GM12878 (cell line): ENCODE measurements at regions not wholly inside any gene's neighbourhood (a gene's known extent, or its start where the extent isn't known, plus 50 kb on each side); places are given as distances from the start of the nearest gene placed in this dataset.

Source experiments
- ATAC-seq: fragments of 200-7000 bp; cut with Tn5 transposase; 3 replicates; pipeline ENCODE4 v1.9.1; 2020; ENCODE audit warnings: mild to moderate bottlenecking, moderate library complexity
- BruUV-seq: library from RNA; stranded (reverse); fragments of 400-500 nt; replicated peaks from 2 replicates; lab custom pipeline; 2021; lab: Mats Ljungman, UMichigan
- CTCF ChIA-PET: fragments of 300-600 bp; sonication (Branson Sonifier 250); formaldehyde crosslinking; extraction: SDS; loops from one replicate; lab custom pipeline; 2021; ENCODE audit warnings: inconsistent platforms; lab: Yijun Ruan, JAX
- POLR2A ChIA-PET: fragments of 350-600 bp; formaldehyde crosslinking; extraction: SDS; loops from one replicate; lab custom pipeline; 2021; ENCODE audit warnings: inconsistent platforms; lab: Charles Lee
- RAD21 ChIA-PET: fragments of 300-600 bp; sonication (Branson Sonifier 250); formaldehyde crosslinking; loops from one replicate; lab custom pipeline; 2023; ENCODE audit warnings: antibody characterized with exemption; ENCODE audit not compliant: unreplicated experiment; lab: Charles Lee
- SMC1A ChIA-PET: fragments of 300-600 bp; sonication (Branson Sonifier 250); formaldehyde crosslinking; loops from one replicate; lab custom pipeline; 2023; ENCODE audit not compliant: unreplicated experiment, uncharacterized antibody; lab: Charles Lee
- DNase-seq: peaks from one replicate; pipeline ENCODE4 v3.0.0-alpha.2; 2011; ENCODE audit warnings: low read depth, low spot score
- FAIRE-seq: peaks from 3 replicates; lab custom pipeline; 2011; peaks lifted over from hg19 to GRCh38; lab: Jason Lieb, UNC
- H2AFZ ChIP-seq: 2 replicates; pipeline ENCODE4 v1.6.0; 2011; ENCODE audit warnings: low read depth, low read length, control low read depth; ENCODE audit not compliant: control insufficient read depth
- H3K27ac ChIP-seq: 2 replicates; pipeline ENCODE4 v1.5.1; 2011; ENCODE audit warnings: control low read depth; ENCODE audit not compliant: control insufficient read depth, insufficient read depth
- H3K27me3 ChIP-seq, 2 experiments: replicated peaks in 1 of 2; 2 replicates each; pipeline versions ENCODE4 v1.6.0 to v1.6.1; 2011; ENCODE audit warnings: low read length in 1 of 2; ENCODE audit not compliant: control insufficient read depth in 2 of 2, insufficient read depth in 2 of 2
- H3K36me3 ChIP-seq, 2 experiments: 2 replicates each; pipeline ENCODE4 v1.5.1; 2011; ENCODE audit warnings: low read length in 1 of 2; ENCODE audit not compliant: control insufficient read depth in 2 of 2, insufficient read depth in 2 of 2
- H3K4me1 ChIP-seq: 2 replicates; pipeline ENCODE4 v1.6.1; 2011; ENCODE audit warnings: mild to moderate bottlenecking, low read length, moderate library complexity, mixed read lengths; ENCODE audit not compliant: control insufficient read depth, insufficient read depth
- H3K4me2 ChIP-seq: 2 replicates; pipeline ENCODE4 v1.6.0; 2011; ENCODE audit warnings: control low read depth; ENCODE audit not compliant: control insufficient read depth, insufficient read depth
- H3K4me3 ChIP-seq: fragments of 200-600 bp; sonication (generic); 2 replicates; pipeline ENCODE4 v1.5.1; 2016
- H3K79me2 ChIP-seq: 2 replicates; pipeline ENCODE4 v1.6.0; 2011; ENCODE audit warnings: low read length; ENCODE audit not compliant: control insufficient read depth, insufficient read depth
- H3K9ac ChIP-seq: 2 replicates; pipeline ENCODE4 v1.8.0; 2011; ENCODE audit warnings: low read length, control low read depth, mixed read lengths; ENCODE audit not compliant: control insufficient read depth, insufficient read depth
- H3K9me3 ChIP-seq: replicated peaks from 3 replicates; pipeline ENCODE4 v1.5.1; 2011; ENCODE audit warnings: mild to moderate bottlenecking, low read length; ENCODE audit not compliant: control insufficient read depth, insufficient read depth
- H4K20me1 ChIP-seq: 2 replicates; pipeline ENCODE4 v1.6.0; 2011; ENCODE audit not compliant: control insufficient read depth, insufficient read depth
- BCL11A ChIP-seq: IDR thresholded peaks from 2 replicates; pipeline ENCODE4 v1.6.1; 2011; ENCODE audit warnings: low read depth, low read length
- CEBPB ChIP-seq, 2 experiments: fragments of 150-350 bp in 1 of 2; IDR thresholded peaks; 2 replicates each; pipeline ENCODE4 v1.6.1; 2012 to 2014; ENCODE audit warnings: low read depth in 2 of 2, low read length in 2 of 2, borderline replicate concordance in 1 of 2, inconsistent platforms in 1 of 2
- CHD1 ChIP-seq: IDR thresholded peaks from 2 replicates; pipeline ENCODE4 v1.6.1; 2012; ENCODE audit warnings: low read depth, low read length, improper control_type of control experiment
- DPF2 ChIP-seq: fragments of 450-650 bp; IDR thresholded peaks from 2 replicates; pipeline ENCODE4 v1.6.1; 2017; ENCODE audit warnings: mild to moderate bottlenecking
- EP300 ChIP-seq, 2 experiments: fragments of 150-350 bp in 1 of 2; IDR thresholded peaks; 2 replicates each; pipeline ENCODE4 v1.6.1; 2011 to 2012; ENCODE audit warnings: low read depth in 2 of 2, low read length in 2 of 2, borderline replicate concordance in 1 of 2, improper control_type of control experiment in 1 of 2, inconsistent platforms in 1 of 2; ENCODE audit not compliant: control insufficient read depth in 1 of 2
- ESRRA ChIP-seq: IDR thresholded peaks from 2 replicates; pipeline ENCODE4 v1.6.1; 2012; ENCODE audit warnings: mild to moderate bottlenecking, low read length, improper control_type of control experiment
- ETV6 ChIP-seq, 2 experiments: fragments of 450-650 bp in 1 of 2; IDR thresholded peaks in 1 of 2; conservative IDR thresholded peaks in 1 of 2; 2 replicates each; pipeline ENCODE4 v1.6.1; 2014; ENCODE audit warnings: antibody characterized with exemption in 1 of 2, borderline replicate concordance in 1 of 2, low read depth in 1 of 2, mild to moderate bottlenecking in 1 of 2, moderate library complexity in 1 of 2
- GABPA ChIP-seq: IDR thresholded peaks from 2 replicates; pipeline ENCODE4 v1.6.1; 2014; ENCODE audit warnings: antibody characterized with exemption, low read depth, mild to moderate bottlenecking, inconsistent platforms
- HDGF ChIP-seq: fragments of 450-650 bp; IDR thresholded peaks from 2 replicates; pipeline ENCODE4 v1.6.1; 2016; ENCODE audit warnings: antibody characterized with exemption
- NFIC ChIP-seq: IDR thresholded peaks from 2 replicates; pipeline ENCODE4 v1.6.1; 2012; ENCODE audit warnings: low read depth, mild to moderate bottlenecking, inconsistent platforms, low read length, moderate library complexity
- POU2F2 ChIP-seq: IDR thresholded peaks from 3 replicates; pipeline ENCODE4 v1.6.1; 2011; ENCODE audit warnings: low read depth, mild to moderate bottlenecking, low read length, borderline replicate concordance
- RB1 ChIP-seq: fragments of 450-650 bp; formaldehyde crosslinking; IDR thresholded peaks from 2 replicates; pipeline ENCODE4 v1.6.1; 2017; ENCODE audit warnings: mild to moderate bottlenecking, borderline replicate concordance
- SMAD1 ChIP-seq: fragments of 450-650 bp; IDR thresholded peaks from 2 replicates; pipeline ENCODE4 v1.6.1; 2018; ENCODE audit warnings: mild to moderate bottlenecking, low read depth; ENCODE audit not compliant: partially characterized antibody
- STAT3 ChIP-seq: IDR thresholded peaks from 2 replicates; pipeline ENCODE4 v1.6.1; 2011; ENCODE audit warnings: low read depth, low read length, improper control_type of control experiment
- WGBS: methylation state at CpG from one replicate; pipeline ENCODE4 v1.1.6; 2016; ENCODE audit warnings: low lambda C conversion rate; ENCODE audit not compliant: insufficient replicate concordance, insufficient coverage; ENCODE audit errors: missing lambda C conversion rate; 5-methylcytosine and 5-hydroxymethylcytosine counted together
- in situ Hi-C: fragments of 300-500 bp; cut with MboI; formaldehyde crosslinking; loops from 9 replicates; pipeline ENCODE4 v1.14.3; 2018; ENCODE audit warnings: mixed read lengths
- intact Hi-C: fragments of 100-400 bp; cut with micrococcal nuclease; formaldehyde crosslinking; loops from one replicate; pipeline ENCODE4 v1.14.2; 2022; ENCODE audit not compliant: unreplicated experiment
- TF ChIP-seq, protein P1 (sequence below): fragments of 450-650 bp; formaldehyde crosslinking; IDR thresholded peaks from 2 replicates; pipeline ENCODE4 v1.5.0; 2022; ENCODE audit warnings: mild to moderate bottlenecking, missing genetic modification characterization
- TF ChIP-seq, protein P2 (sequence below): IDR thresholded peaks from 2 replicates; pipeline ENCODE4 v1.6.1; 2011; ENCODE audit warnings: low read depth, mild to moderate bottlenecking, low read length, moderate library complexity, borderline replicate concordance; ENCODE audit errors: extremely low read depth
- TF ChIP-seq, protein P3 (sequence below): IDR thresholded peaks from 2 replicates; pipeline ENCODE4 v1.6.1; 2011; ENCODE audit warnings: borderline replicate concordance, low read depth, mild to moderate bottlenecking, moderate library complexity, low read length; ENCODE audit not compliant: insufficient read depth, poor library complexity, severe bottlenecking

DNA sequence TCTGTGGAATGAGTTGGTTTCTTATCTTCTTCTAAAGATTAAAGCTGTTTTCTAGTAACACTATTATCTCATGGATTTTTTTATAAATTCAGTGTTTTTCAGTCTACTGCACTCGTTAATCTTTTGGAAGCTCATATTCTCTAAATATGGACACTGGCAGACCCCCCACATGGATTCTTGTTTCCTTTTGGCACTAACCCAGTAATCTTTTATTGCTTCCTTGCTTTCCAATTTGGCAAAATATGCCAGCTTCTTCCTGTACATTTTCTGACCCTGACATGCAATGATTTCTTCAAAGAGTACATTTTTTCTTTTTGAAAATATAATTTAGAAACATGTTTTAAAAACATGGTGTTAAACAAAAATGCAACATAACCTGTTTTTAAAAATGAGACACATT, 474.2 kb upstream of the FTMT start (continued):
- TF ChIP-seq, protein P1, sequence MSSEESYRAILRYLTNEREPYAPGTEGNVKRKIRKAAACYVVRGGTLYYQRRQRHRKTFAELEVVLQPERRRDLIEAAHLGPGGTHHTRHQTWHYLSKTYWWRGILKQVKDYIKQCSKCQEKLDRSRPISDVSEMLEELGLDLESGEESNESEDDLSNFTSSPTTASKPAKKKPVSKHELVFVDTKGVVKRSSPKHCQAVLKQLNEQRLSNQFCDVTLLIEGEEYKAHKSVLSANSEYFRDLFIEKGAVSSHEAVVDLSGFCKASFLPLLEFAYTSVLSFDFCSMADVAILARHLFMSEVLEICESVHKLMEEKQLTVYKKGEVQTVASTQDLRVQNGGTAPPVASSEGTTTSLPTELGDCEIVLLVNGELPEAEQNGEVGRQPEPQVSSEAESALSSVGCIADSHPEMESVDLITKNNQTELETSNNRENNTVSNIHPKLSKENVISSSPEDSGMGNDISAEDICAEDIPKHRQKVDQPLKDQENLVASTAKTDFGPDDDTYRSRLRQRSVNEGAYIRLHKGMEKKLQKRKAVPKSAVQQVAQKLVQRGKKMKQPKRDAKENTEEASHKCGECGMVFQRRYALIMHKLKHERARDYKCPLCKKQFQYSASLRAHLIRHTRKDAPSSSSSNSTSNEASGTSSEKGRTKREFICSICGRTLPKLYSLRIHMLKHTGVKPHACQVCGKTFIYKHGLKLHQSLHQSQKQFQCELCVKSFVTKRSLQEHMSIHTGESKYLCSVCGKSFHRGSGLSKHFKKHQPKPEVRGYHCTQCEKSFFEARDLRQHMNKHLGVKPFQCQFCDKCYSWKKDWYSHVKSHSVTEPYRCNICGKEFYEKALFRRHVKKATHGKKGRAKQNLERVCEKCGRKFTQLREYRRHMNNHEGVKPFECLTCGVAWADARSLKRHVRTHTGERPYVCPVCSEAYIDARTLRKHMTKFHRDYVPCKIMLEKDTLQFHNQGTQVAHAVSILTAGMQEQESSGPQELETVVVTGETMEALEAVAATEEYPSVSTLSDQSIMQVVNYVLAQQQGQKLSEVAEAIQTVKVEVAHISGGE (CRISPR knock-in tag), result no peak

DNA sequence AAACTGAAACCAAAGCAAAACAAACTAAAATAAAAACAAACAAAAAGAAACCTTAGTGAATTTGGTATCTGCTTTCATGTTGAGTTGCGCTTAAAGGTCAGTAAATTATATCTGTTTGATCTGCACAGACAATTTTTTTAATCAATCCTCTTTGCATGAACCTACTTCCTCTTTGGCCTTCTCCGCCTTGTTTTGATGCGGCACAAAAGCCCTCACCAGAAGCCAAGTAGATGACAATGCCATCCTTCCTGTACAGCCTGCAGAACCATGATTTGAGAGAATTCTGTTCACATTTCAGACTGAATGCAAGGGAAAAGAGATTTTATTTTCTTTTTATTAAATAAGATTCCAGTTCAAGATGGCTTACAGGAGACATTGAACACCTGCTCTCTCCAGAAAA, 473.6 kb upstream of the FTMT start:
- in situ Hi-C loops, result no loop called here
- BruUV-seq, result no TSS peak
- CTCF ChIA-PET, result no interaction called here
- RAD21 ChIA-PET, result no interaction called here
- FAIRE-seq (no peak), ATAC-seq (no peak), DNase-seq (no peak)
- Histone ChIP-seq H2AFZ (no peak overlapping the region), H3K4me1 (no peaks in the 10 kb centered on the region), H3K4me2 (no peak overlapping the region), H4K20me1 (no peaks in the 10 kb centered on the region), H3K79me2 (no peaks in the 10 kb centered on the region), H3K4me3 (no peak overlapping the region), H3K27me3 (no peaks in the 10 kb centered on the region), H3K36me3 (no peaks in the 10 kb centered on the region), H3K9me3 (no peaks in the 10 kb centered on the region), H3K9ac (no peak overlapping the region), H3K27ac (no peak overlapping the region)
- intact Hi-C loops, result no loop called here
- 63% methylated on average over 3 of the region's 3 CpGs for WGBS
- SMC1A ChIA-PET, result interaction anchor here (0.8 to 1.5 kb wide), 2 partner anchors 9 to 14 kb away, joined by 3 to 7 read pairs; no protein-coding TSS in a partner anchor
- POLR2A ChIA-PET, result no interaction called here
- TF ChIP-seq HDGF, result no peak
- no peak for TF ChIP-seq CEBPB (IDR thresholded peaks at IDR 0.05; ENCODE audit: borderline replicate concordance in 1 of 2, low read depth in 2 of 2, low read length in 2 of 2)
- TF ChIP-seq SMAD1, result no peak
- TF ChIP-seq CHD1, result no peak
- TF ChIP-seq POU2F2, result no peak
- TF ChIP-seq NFIC, result no peak
- TF ChIP-seq ETV6 (conservative IDR thresholded peaks at IDR 0.05 in 1 of 2, IDR thresholded peaks at IDR 0.05 in 1 of 2; ENCODE audit: borderline replicate concordance in 1 of 2, low read depth in 1 of 2), result no peak
- no peak for TF ChIP-seq EP300 (IDR thresholded peaks at IDR 0.05; ENCODE audit: borderline replicate concordance in 1 of 2, control insufficient read depth in 1 of 2, low read depth in 2 of 2, low read length in 2 of 2)
- TF ChIP-seq ESRRA, result no peak
- no peak for TF ChIP-seq STAT3
- TF ChIP-seq GABPA, result no peak
- no peak for TF ChIP-seq DPF2
- TF ChIP-seq, protein P2, sequence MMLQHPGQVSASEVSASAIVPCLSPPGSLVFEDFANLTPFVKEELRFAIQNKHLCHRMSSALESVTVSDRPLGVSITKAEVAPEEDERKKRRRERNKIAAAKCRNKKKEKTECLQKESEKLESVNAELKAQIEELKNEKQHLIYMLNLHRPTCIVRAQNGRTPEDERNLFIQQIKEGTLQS, result no peak
- no peak for TF ChIP-seq BCL11A
- TF ChIP-seq, protein P3, sequence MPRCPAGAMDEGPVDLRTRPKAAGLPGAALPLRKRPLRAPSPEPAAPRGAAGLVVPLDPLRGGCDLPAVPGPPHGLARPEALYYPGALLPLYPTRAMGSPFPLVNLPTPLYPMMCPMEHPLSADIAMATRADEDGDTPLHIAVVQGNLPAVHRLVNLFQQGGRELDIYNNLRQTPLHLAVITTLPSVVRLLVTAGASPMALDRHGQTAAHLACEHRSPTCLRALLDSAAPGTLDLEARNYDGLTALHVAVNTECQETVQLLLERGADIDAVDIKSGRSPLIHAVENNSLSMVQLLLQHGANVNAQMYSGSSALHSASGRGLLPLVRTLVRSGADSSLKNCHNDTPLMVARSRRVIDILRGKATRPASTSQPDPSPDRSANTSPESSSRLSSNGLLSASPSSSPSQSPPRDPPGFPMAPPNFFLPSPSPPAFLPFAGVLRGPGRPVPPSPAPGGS, result no peak
- no peak for TF ChIP-seq RB1
